SK-N-MC (cell line): ENCODE measurements at regions not wholly inside any gene's neighbourhood (a gene's known extent, or its start where the extent isn't known, plus 50 kb on each side); places are given as distances from the start of the nearest gene placed in this dataset.
"Not testable (repeated sequence)": the region's sequence is repeated elsewhere in the genome, so short reads cannot be mapped to it uniquely, and the experiment has no call there.

Source experiments
- EZH2 ChIP-seq: fragments of 200-600 bp; sonication (generic); IDR thresholded peaks from one replicate; pipeline ENCODE4 v1.6.1; 2017; ENCODE audit warnings: antibody characterized with exemption
- FOXP2 ChIP-seq: optimal IDR thresholded peaks from 2 replicates; pipeline ENCODE3; 2011; ENCODE audit warnings: mild to moderate bottlenecking, moderate library complexity; ENCODE audit not compliant: insufficient read depth; ENCODE audit errors: extremely low read length, control extremely low read depth
- POLR2AphosphoS5 ChIP-seq: IDR thresholded peaks from 2 replicates; pipeline ENCODE4 v1.6.1; 2012; ENCODE audit warnings: mild to moderate bottlenecking, low read depth, low read length, borderline replicate concordance

- TF ChIP-seq EZH2, FOXP2, POLR2AphosphoS5: not testable (repeated sequence)
Measured at GRCh38 chr10:22797796-22798195, 83.4 kb upstream of the PIP4K2A start.
